Stimulated activated CD8-positive, alpha-beta memory T cell treated with anti-CD3 and anti-CD28 coated beads, Interleukin-4, amount 100 ng/mL, for 24 hours (primary cell): ENCODE measurements at regions not wholly inside any gene's neighbourhood (a gene's known extent, or its start where the extent isn't known, plus 50 kb on each side); places are given as distances from the start of the nearest gene placed in this dataset.
"Not testable (repeated sequence)": the region's sequence is repeated elsewhere in the genome, so short reads cannot be mapped to it uniquely, and the experiment has no call there.

Experiments
- DNase-seq: peaks from one replicate; pipeline ENCODE4 v3.0.0-alpha.2; 2020; ENCODE audit warnings: low read depth

DNA sequence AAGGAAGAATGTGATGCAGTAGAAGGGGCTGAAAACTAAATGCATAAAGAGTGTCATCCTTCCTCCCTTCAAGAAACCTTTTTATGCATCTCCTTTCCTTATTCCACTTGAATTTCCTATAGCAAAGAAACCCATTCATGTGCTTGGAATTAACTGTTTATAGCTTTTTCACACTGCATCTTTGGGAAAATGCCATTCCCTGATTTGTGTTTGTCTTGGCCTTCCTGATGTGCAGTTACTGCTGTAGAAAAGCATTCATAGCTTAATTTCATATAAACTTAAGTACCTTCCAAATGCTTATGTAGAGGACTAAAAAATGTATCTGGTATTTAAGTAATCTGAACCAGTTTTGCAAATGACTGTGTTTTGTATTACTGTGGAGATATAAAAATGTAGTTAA, 61.8 kb downstream of the SDR9C7 start:
- no peak for DNase-seq

DNA sequence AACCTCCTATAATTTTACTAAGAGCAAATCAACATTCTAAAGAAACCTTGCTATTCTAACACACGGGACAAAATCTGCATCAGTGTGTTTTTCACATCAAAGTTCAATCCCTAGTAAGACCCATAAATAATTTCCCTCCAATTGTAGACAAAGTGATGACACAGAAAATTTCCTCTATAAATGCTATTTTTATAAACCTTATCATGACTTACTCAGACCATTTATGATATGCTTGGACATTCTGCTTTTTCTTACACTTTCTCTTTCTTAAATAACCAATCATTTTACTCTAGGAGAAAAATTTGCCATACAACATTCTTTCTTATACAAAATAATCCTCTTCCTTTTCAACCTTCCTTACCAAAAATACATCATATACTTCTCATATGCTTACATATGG, 67.0 kb downstream of the SDR9C7 start:
- DNase-seq = no peak

DNA sequence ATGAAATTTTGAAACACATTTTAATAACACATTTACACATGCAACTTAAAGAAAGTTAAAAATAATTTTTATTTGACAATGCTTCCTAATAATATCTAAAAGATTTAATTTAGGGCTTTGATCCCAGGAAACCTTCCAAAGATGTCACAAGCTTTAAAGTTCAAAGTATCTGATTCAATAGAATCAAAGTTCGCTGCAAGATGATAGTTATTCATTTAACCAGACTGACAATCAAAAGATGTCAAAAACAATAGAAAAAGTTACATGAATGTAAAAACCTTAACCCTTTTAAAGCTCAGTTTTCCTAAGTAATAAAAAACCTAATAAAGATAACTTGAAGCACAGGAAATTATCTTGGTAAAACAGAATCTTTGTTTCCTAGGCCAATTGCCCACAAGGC, 67.7 kb downstream of the SDR9C7 start:
- DNase-seq = no peak

DNA sequence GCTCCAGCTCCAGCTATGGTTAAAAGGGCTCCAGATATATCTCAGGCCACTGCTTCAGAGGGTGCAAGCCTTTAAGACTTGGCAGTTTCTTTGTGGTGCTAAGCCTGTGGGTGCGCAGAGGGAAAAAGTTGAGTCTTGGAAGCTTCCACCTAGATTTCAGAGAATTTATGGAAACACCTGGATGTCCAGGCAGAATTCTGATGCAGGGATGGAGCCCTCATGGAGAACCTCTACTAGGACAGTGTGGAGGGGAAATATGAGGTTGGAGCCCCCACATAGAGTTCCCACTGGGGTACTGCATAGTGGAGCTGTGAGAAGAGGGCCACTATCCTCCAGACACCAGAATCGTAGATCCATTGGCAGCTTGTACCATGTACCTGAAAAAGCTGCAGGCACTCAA, 69.9 kb downstream of the SDR9C7 start:
- no peak for DNase-seq

DNA sequence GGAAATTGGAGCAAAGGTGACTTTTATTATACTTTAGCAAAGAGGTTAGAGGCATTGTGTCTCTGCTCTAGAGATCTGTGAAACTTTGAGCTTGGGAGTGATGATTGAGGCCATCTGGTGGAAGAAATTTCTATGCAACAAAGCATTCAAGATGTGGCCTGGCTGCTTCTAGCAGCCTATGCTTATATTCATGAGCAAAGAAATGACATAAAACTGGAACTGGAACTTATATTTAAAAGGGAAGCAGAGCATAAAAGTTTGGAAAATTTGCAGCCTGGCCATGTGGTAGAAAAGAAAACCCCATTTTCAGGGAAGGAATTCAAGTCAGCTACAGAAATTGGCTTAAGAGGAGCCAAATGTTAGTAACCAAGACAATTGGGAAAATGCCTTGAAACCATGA, 70.4 kb downstream of the SDR9C7 start:
- DNase-seq = no peak

DNA sequence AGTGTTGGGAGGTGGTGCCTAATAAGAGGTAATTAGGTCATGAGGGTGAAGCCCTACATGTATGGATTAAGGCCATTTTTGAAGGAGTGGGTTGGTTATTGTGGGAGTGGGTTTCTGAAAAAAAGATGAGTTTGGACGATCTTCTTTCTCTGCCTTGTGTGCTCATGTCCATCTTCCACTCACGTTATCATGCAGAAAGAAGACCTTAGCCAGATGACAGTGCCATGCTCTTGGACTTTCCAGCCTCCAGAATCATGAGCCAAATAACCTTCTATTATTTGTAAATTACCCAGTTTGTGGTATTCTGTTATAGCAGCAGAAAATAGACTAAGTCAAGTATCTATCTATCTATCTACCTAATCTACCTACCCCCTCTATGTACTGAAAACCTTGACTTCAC, 71.9 kb downstream of the SDR9C7 start:
- no peak for DNase-seq

DNA sequence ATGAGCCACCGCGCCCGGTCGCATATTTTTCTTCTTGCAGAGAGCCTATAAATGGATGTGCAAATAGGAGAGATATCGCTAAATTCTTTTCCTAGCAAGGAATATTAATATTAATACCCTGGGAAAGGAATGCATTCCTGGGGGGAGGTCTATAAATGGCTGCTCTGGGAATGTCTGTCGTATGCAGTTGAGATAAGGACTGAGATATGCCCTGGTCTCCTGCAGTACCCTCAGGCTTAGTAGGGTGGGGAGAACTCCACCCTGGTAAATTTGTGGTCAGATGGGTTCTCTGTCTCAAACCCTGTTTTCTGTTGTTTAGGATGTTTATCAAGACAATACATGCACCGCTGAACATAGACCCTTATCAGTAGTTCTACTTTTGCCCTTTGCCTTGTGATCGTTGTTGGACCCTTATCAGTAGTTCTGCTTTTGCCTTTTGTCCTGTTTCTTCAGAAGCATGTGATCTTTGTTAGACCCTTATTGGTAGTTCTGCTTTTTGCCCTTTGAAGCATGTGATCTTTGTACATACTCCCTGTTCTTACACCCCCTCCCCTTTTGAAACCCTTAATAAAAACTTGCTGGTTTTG, 80.7 kb downstream of the SDR9C7 start:
- DNase-seq = not testable (repeated sequence)

DNA sequence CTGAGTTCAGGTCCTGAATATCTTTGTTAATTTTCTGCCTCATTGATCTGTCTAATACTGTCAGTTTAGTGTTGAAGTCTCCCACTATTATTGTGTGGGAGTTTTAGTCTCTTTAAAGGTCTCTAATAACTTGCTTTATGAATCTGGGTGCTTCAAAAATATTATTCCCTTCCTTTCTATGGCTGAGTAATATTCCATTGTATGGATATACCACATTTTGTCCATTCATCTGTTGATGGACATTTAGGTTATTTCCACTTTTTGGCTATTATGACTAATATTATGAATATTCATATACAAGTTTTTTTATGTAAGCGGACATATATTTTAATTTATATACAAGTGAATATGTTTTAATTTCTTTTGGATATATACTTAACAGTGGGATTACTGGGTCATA, 82.7 kb downstream of the SDR9C7 start:
- no peak for DNase-seq

DNA sequence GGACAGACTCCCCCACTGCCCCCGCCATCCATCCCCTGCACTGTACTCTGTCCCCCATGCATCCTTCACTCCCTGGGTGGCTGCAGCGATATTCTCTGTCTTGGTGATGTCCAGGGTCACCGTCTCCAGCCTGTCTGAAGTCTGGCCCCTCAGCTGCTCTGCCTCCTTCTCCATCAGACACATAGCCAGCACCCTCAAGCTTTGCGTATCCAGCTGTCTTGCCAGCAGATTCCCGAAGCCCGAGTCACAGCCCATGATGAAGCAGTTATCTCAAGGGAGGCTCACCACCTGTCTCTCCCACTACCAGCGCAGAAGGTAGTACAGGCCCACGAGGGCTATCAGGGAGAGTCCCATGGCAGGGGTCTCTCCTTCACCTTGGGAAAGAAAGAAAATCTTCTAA, 77.8 kb downstream of the HSD17B6 start:
- DNase-seq = no peak

DNA sequence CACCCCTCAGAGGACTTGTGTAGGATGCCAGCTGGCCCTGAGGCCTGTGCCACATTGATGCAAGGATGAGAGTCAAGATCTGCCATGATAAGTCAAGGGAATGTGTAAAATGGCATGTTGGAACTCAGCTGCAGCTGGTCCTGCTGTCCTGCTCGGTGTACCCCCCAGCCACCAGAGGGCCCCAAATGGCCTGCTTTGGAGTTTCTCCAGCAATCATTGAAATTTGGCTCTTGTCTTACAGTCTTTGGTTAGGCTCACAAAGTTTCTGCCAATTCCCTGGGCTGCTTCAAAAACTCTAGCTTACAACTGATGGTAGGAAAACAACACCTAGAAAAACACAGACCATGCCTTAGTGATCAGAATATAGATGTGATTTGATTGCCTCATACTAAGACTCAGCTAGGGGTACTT, 76.8 kb downstream of the HSD17B6 start:
- peak; percentile 15 for DNase-seq

DNA sequence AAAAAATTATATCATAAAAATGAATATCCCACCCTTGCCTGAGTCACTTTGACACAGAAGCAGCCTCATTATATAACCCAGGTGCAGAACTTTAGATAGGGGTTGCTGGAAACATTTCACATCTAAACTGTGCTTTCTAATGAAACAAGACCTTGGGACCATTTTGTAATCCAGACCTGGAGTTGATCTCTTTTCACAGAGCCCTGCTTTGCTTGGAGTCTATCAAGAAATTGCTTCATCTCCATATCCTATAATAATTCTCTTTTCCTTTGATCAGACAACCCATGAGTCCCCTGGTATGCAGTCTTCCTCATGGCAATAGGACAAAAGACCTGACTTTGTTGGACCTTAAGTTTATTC, 76.3 kb downstream of the HSD17B6 start:
- no peak for DNase-seq

DNA sequence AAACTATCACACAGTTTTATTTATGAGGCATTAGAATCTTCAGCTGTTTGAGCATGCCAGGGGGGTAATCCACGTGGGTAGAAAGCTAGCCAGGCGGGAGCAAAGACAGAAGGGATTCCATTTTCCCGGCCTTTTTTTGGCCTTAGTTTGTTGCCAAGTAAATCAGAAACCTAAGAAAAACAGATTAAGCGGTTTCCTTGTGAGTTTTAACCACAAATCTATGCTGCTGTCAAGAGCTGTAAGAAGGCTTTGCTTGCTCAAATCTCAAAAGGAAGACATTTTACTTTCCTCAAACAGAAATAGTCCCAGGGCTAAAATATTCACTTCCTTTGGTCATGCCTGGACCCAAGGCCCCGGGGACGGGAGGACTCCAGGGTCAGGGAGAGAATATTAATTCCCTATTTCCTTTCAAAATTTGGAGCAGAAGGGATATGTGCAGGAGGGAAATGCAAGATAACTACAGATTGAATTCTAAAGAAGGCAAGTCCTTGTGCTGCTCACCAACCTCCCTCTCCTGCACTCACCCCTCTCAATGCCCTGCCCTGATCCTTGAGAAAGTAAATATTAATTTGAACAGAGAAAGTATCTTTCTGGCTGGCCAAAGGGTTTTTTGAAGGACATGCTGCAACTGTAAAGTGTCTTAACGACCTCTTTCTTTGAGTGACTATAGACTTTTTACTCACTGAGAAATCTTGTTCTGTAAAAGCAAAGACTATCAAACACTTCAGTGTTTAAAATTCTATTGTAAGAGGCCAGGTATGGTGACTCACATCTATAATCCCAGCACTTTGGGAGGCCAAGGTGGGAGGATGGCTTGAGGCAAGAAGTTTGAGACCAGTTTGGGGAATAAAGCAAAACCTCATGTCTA, 75.7 kb downstream of the HSD17B6 start:
- no peak for DNase-seq
